GM20000 (cell line): ENCODE measurements at regions not wholly inside any gene's neighbourhood (a gene's known extent, or its start where the extent isn't known, plus 50 kb on each side); places are given as distances from the start of the nearest gene placed in this dataset.

Experiments used
- DNase-seq: peaks from one replicate; pipeline ENCODE4 v3.0.0; 2012; ENCODE audit warnings: low spot score
- TF ChIP-seq, protein P1 (sequence below): IDR thresholded peaks from 2 replicates; pipeline ENCODE4 v1.5.1; 2012; ENCODE audit warnings: mild to moderate bottlenecking, control low read depth; ENCODE audit errors: extremely low read depth, missing control alignments

DNA sequence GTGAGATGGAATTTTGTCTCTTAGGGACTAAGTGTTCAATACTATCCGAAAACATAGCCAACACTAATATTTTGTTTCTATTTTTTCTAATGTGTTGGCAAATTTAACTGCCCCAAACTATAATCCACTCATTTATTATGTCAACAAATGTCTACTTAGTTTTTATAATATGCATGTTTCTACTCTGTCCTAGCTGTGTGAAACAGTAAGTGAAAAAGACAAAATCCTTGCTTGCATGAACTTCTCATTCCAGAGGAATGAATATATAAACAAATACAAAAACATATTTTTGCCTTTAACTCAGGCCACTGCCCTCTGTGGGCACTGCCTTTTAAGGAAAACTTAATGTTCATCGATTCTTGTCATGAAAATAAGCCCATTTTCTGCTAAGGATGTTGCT lies 1275.4 kb upstream of the CDH18 start:
- TF ChIP-seq, protein P1, sequence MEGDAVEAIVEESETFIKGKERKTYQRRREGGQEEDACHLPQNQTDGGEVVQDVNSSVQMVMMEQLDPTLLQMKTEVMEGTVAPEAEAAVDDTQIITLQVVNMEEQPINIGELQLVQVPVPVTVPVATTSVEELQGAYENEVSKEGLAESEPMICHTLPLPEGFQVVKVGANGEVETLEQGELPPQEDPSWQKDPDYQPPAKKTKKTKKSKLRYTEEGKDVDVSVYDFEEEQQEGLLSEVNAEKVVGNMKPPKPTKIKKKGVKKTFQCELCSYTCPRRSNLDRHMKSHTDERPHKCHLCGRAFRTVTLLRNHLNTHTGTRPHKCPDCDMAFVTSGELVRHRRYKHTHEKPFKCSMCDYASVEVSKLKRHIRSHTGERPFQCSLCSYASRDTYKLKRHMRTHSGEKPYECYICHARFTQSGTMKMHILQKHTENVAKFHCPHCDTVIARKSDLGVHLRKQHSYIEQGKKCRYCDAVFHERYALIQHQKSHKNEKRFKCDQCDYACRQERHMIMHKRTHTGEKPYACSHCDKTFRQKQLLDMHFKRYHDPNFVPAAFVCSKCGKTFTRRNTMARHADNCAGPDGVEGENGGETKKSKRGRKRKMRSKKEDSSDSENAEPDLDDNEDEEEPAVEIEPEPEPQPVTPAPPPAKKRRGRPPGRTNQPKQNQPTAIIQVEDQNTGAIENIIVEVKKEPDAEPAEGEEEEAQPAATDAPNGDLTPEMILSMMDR, result no peak
- DNase-seq, result no peak

DNA sequence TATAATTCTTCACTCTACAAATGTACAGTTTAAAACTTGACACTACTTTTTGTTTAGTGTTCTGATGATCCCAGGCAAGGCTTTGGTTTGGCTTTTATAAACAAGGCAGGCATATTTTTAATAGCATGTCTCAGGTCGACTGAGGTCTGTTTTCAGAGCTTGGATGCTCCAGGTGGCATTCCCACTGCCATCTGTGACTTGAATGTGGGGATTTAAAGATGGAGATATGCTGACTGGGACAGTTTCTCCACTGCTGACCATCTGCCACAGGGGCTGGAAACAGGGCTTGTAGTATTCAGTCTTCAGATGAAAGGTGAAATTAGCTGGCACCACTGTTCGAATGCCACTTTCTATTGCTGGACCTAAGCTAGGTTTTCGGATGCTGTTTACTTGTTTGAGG lies 1266.2 kb upstream of the CDH18 start:
- TF ChIP-seq, protein P1, result no peak
- no peak for DNase-seq

DNA sequence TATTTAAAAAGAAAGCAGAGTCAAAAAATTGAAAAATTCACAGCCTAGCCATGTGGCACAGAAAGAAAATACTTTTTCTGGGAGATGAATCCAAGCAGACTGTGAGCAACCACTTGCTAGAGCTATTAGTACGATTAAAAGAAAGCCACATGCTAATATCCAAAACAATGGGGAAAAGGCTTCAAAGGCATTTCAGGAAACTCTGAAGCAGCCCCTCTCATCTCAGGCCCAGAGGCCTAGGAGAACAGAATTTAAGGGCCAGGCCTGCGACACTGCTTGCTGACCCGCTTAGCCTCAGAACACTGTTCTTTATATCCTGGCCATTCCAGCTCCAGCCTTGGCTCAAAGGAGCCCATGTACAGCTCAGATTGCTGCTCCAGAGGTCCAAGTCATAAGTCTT lies 1257.0 kb upstream of the CDH18 start:
- TF ChIP-seq, protein P1, result no peak

DNA sequence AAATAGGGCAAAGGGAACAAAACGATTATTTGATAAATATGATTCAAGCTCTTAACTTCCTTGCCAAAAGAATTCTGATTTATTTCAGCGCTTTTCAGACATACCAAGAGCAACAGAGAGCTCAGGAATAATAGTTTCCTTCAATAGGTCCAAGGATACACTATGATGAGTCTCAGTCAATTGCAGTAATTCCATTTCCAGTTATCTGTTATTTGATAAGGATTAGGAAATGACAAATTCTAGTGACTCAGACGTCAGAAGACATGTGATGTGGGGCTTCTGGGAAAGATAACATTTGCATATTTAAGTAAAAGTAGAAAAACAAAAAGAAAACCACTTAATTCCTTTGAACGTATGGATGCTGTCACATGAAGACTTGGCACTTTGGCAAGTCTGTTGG lies 1250.8 kb upstream of the CDH18 start:
- DNase-seq, result no peak
- TF ChIP-seq, protein P1, result no peak

More for the DNA sequence above, 1257.0 kb upstream of the CDH18 start:
- no peak for DNase-seq

DNA sequence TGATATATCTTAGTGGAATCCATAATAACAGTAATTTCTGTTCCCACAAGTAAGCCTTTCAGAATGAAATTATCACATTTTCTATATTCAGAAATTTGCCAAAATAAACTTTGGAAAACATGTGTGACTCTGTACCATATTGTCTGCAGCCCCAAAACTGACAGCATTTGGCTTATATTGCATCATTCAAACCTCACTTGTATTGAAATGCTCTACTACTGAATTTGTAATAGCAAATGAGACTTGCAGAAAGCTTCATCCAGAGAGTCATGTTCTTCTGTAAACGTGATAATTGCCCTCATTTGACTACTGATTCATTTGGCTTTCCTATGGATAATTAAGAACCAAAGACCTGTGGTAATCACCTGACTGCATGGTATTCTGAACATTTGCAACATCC lies 1249.5 kb upstream of the CDH18 start:
- no peak for DNase-seq
- TF ChIP-seq, protein P1, result no peak

DNA sequence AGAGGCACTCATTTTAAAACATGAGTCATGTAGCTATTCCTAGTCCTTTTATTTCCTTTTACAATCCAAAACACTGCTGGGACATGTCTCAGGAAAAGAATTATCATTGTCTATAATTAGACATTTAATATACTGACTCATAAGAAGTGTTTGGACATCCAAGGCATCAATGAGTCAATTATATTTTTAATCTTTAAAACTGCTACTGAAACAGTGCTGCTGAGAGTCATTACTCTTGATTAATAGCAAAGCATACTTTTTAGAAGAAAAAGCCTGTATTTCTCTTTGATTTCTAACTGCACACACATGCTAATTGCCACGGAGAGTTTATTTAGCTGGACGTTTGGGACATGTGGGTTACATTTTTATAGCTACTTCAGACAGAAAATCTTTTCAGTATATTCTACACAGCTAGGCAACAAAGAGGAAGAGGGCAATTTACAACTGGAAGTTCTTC lies 1249.0 kb upstream of the CDH18 start:
- no peak for DNase-seq

DNA sequence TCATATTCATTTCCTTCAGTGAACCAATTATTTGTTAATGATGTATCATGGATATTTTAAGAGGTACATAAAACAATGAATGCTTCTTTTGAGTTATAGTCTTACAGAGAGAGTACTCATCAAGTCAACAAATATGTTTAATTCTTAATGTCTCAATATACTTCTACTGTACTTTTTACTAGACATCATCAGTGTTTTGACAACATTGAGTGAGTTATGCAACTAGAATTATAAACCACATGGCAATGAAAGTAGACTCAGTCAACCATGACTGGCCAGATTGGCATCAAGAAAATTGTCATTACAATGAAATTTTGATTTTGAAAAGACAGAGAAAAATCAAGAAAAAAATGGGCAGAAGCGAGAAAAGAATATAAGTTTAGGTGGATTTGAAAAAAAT lies 1248.1 kb upstream of the CDH18 start:
- TF ChIP-seq, protein P1, result no peak
- no peak for DNase-seq

More for the DNA sequence above, 1249.0 kb upstream of the CDH18 start:
- TF ChIP-seq, protein P1, result no peak
